Esophagus squamous epithelium (tissue), 4 donors: ENCODE measurements at regions not wholly inside any gene's neighbourhood (a gene's known extent, or its start where the extent isn't known, plus 50 kb on each side); places are given as distances from the start of the nearest gene placed in this dataset.

Source experiments
- CTCF ChIP-seq, 6 experiments: fragments of 450-650 bp in 4 of 6; fragments of 200-600 bp in 2 of 6; sonication (generic) in 2 of 6; IDR thresholded peaks; one replicate each; pipeline ENCODE4 v1.5.1; 2016 to 2019; ENCODE audit warnings: antibody characterized with exemption in 6 of 6, mild to moderate bottlenecking in 4 of 6, moderate library complexity in 4 of 6
- POLR2A ChIP-seq, 4 donors: fragments of 450-650 bp; IDR thresholded peaks; one replicate each; pipeline ENCODE4 v1.6.1; 2017; ENCODE audit warnings: antibody characterized with exemption in 4 of 4, mild to moderate bottlenecking in 4 of 4, moderate library complexity in 3 of 4

GRCh38 chr12:115726691-115727090 is 550.8 kb downstream of the MED13L start:
- TF ChIP-seq CTCF (IDR thresholded peaks at IDR 0.05) (no peak), POLR2A (IDR thresholded peaks at IDR 0.05) (no peak)
